ENCODE measurements at regions not wholly inside any gene's neighbourhood (a gene's known extent, or its start where the extent isn't known, plus 50 kb on each side); places are given as distances from the start of the nearest gene placed in this dataset.

DNA sequence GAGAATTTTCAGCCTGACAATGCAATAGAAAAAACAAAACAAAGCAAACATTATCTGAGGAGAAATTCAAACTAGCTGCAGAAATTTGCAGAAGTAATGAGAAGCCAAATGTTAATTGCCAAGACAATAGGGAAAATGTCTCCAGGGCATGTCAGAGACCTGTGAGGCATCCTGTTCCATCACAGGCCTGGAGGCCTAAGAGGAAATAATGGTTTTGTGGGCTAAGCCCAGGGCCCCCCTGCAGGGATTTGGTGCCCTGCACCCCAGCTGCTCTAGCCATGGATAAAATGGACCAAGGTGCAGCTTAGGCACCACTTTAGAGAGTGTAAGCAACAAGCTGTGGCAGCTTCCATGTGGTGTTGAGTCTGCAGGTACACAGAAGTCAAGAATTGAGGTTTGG, 401.2 kb upstream of the NECTIN3 start:
- Histone ChIP-seq H3K4me2 (ENCODE audit: control insufficient read depth, insufficient read depth) (no peak overlapping the region), H4K20me1 (ENCODE audit: control insufficient read depth, insufficient read depth) (no peaks in the 10 kb centered on the region), H3K27ac (ENCODE audit: control insufficient read depth, insufficient read depth) (no peak overlapping the region), H2AFZ (ENCODE audit: control insufficient read depth, low read depth, low read length) (no peak overlapping the region), H3K79me2 (ENCODE audit: control insufficient read depth, insufficient read depth, low read length) (no peaks in the 10 kb centered on the region), H3K4me1 (ENCODE audit: control insufficient read depth, insufficient read depth, low read length) (no peaks in the 10 kb centered on the region), H3K36me3 (ENCODE audit: control insufficient read depth in 2 of 2, insufficient read depth in 2 of 2, low read length in 1 of 2) (no peaks in the 10 kb centered on the region), H3K4me3 (no peak overlapping the region), H3K27me3 (replicated peaks in 1 of 2; ENCODE audit: control insufficient read depth in 2 of 2, insufficient read depth in 2 of 2, low read length in 1 of 2) (no peaks in the 10 kb centered on the region), H3K9ac (ENCODE audit: control insufficient read depth, insufficient read depth, low read length) (no peak overlapping the region), H3K9me3 (replicated peaks; ENCODE audit: control insufficient read depth, insufficient read depth, low read length) (no peaks in the 10 kb centered on the region)
- ChIA-PET SMC1A (ENCODE audit: uncharacterized antibody, unreplicated experiment) (no interaction called here), CTCF (no interaction called here), RAD21 (ENCODE audit: unreplicated experiment) (no interaction called here), POLR2A (no interaction called here)
- BruUV-seq (replicated peaks): no TSS peak
- in situ Hi-C loops (cut with MboI): no loop called here
- no peak for DNase-seq (ENCODE audit: low read depth, low spot score)
- TF ChIP-seq CBX3 (IDR thresholded peaks at IDR 0.05; ENCODE audit: borderline replicate concordance, low read depth) (no peak), JUNB (IDR thresholded peaks at IDR 0.05) (no peak), MYC (IDR thresholded peaks at IDR 0.05; ENCODE audit: insufficient read depth, insufficient read length, insufficient replicate concordance, low read length, severe bottlenecking) (no peak), SMARCA5 (IDR thresholded peaks at IDR 0.05) (no peak), KAT2A (conservative IDR thresholded peaks at IDR 0.05; ENCODE audit: control insufficient read depth, low read depth, low read length) (no peak), CREM (IDR thresholded peaks at IDR 0.05; ENCODE audit: low read depth) (no peak)
- TF ChIP-seq, protein P1, sequence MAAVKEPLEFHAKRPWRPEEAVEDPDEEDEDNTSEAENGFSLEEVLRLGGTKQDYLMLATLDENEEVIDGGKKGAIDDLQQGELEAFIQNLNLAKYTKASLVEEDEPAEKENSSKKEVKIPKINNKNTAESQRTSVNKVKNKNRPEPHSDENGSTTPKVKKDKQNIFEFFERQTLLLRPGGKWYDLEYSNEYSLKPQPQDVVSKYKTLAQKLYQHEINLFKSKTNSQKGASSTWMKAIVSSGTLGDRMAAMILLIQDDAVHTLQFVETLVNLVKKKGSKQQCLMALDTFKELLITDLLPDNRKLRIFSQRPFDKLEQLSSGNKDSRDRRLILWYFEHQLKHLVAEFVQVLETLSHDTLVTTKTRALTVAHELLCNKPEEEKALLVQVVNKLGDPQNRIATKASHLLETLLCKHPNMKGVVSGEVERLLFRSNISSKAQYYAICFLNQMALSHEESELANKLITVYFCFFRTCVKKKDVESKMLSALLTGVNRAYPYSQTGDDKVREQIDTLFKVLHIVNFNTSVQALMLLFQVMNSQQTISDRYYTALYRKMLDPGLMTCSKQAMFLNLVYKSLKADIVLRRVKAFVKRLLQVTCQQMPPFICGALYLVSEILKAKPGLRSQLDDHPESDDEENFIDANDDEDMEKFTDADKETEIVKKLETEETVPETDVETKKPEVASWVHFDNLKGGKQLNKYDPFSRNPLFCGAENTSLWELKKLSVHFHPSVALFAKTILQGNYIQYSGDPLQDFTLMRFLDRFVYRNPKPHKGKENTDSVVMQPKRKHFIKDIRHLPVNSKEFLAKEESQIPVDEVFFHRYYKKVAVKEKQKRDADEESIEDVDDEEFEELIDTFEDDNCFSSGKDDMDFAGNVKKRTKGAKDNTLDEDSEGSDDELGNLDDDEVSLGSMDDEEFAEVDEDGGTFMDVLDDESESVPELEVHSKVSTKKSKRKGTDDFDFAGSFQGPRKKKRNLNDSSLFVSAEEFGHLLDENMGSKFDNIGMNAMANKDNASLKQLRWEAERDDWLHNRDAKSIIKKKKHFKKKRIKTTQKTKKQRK (IDR thresholded peaks at IDR 0.05; ENCODE audit: low read depth, low read length): no peak
- TF ChIP-seq, protein P2, sequence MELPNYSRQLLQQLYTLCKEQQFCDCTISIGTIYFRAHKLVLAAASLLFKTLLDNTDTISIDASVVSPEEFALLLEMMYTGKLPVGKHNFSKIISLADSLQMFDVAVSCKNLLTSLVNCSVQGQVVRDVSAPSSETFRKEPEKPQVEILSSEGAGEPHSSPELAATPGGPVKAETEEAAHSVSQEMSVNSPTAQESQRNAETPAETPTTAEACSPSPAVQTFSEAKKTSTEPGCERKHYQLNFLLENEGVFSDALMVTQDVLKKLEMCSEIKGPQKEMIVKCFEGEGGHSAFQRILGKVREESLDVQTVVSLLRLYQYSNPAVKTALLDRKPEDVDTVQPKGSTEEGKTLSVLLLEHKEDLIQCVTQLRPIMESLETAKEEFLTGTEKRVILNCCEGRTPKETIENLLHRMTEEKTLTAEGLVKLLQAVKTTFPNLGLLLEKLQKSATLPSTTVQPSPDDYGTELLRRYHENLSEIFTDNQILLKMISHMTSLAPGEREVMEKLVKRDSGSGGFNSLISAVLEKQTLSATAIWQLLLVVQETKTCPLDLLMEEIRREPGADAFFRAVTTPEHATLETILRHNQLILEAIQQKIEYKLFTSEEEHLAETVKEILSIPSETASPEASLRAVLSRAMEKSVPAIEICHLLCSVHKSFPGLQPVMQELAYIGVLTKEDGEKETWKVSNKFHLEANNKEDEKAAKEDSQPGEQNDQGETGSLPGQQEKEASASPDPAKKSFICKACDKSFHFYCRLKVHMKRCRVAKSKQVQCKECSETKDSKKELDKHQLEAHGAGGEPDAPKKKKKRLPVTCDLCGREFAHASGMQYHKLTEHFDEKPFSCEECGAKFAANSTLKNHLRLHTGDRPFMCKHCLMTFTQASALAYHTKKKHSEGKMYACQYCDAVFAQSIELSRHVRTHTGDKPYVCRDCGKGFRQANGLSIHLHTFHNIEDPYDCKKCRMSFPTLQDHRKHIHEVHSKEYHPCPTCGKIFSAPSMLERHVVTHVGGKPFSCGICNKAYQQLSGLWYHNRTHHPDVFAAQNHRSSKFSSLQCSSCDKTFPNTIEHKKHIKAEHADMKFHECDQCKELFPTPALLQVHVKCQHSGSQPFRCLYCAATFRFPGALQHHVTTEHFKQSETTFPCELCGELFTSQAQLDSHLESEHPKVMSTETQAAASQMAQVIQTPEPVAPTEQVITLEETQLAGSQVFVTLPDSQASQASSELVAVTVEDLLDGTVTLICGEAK (IDR thresholded peaks at IDR 0.05; ENCODE audit: borderline replicate concordance): no peak
- TF ChIP-seq, protein P3, sequence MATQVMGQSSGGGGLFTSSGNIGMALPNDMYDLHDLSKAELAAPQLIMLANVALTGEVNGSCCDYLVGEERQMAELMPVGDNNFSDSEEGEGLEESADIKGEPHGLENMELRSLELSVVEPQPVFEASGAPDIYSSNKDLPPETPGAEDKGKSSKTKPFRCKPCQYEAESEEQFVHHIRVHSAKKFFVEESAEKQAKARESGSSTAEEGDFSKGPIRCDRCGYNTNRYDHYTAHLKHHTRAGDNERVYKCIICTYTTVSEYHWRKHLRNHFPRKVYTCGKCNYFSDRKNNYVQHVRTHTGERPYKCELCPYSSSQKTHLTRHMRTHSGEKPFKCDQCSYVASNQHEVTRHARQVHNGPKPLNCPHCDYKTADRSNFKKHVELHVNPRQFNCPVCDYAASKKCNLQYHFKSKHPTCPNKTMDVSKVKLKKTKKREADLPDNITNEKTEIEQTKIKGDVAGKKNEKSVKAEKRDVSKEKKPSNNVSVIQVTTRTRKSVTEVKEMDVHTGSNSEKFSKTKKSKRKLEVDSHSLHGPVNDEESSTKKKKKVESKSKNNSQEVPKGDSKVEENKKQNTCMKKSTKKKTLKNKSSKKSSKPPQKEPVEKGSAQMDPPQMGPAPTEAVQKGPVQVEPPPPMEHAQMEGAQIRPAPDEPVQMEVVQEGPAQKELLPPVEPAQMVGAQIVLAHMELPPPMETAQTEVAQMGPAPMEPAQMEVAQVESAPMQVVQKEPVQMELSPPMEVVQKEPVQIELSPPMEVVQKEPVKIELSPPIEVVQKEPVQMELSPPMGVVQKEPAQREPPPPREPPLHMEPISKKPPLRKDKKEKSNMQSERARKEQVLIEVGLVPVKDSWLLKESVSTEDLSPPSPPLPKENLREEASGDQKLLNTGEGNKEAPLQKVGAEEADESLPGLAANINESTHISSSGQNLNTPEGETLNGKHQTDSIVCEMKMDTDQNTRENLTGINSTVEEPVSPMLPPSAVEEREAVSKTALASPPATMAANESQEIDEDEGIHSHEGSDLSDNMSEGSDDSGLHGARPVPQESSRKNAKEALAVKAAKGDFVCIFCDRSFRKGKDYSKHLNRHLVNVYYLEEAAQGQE (IDR thresholded peaks at IDR 0.05; ENCODE audit: low read depth, low read length): no peak
- no peak for FAIRE-seq
- intact Hi-C loops (cut with micrococcal nuclease; ENCODE audit: unreplicated experiment): no loop called here
- ATAC-seq: no peak

Measured in GM12878 (cell line).